Gastroesophageal sphincter (tissue), 3 donors: ENCODE measurements at regions not wholly inside any gene's neighbourhood (a gene's known extent, or its start where the extent isn't known, plus 50 kb on each side); places are given as distances from the start of the nearest gene placed in this dataset.

Experiments
- CTCF ChIP-seq, 4 experiments: fragments of 200-600 bp in 2 of 4; fragments of 450-650 bp in 2 of 4; sonication (generic) in 1 of 4; IDR thresholded peaks; one replicate each; pipeline ENCODE4 v1.5.1; 2017 to 2019; ENCODE audit warnings: antibody characterized with exemption in 4 of 4, mild to moderate bottlenecking in 2 of 4, moderate library complexity in 2 of 4
- EP300 ChIP-seq: sonication (generic); formaldehyde crosslinking; IDR thresholded peaks from one replicate; pipeline ENCODE4 v1.6.1; 2017; ENCODE audit warnings: antibody characterized with exemption, mild to moderate bottlenecking
- POLR2A ChIP-seq, 2 donors: fragments of 450-650 bp; IDR thresholded peaks; one replicate each; pipeline ENCODE4 v1.6.1; 2017; ENCODE audit warnings: antibody characterized with exemption in 2 of 2, mild to moderate bottlenecking in 2 of 2, moderate library complexity in 1 of 2
- POLR2AphosphoS5 ChIP-seq: sonication (generic); formaldehyde crosslinking; IDR thresholded peaks from one replicate; pipeline ENCODE4 v1.6.1; 2017; ENCODE audit warnings: antibody characterized with exemption

- TF ChIP-seq CTCF (IDR thresholded peaks at IDR 0.05) (no peak), POLR2AphosphoS5 (no peak), POLR2A (IDR thresholded peaks at IDR 0.05) (no peak), EP300 (no peak)
Observed at GRCh38 chrX:10028283-10029104, 61.3 kb downstream of the CLDN34 start.
